Right hindlimb (tissue), 1 donor: ENCODE measurements at regions not wholly inside any gene's neighbourhood (a gene's known extent, or its start where the extent isn't known, plus 50 kb on each side); places are given as distances from the start of the nearest gene placed in this dataset.
"Not testable (repeated sequence)": the region's sequence is repeated elsewhere in the genome, so short reads cannot be mapped to it uniquely, and the experiment has no call there.

Source experiments
- DNase-seq: peaks from one replicate; pipeline ENCODE4 v3.0.0-alpha.2; 2018

GRCh38 chr1:192418552-192419285 lies 101.9 kb downstream of the RGS21 start:
- DNase-seq, result peak; percentile 30

DNA sequence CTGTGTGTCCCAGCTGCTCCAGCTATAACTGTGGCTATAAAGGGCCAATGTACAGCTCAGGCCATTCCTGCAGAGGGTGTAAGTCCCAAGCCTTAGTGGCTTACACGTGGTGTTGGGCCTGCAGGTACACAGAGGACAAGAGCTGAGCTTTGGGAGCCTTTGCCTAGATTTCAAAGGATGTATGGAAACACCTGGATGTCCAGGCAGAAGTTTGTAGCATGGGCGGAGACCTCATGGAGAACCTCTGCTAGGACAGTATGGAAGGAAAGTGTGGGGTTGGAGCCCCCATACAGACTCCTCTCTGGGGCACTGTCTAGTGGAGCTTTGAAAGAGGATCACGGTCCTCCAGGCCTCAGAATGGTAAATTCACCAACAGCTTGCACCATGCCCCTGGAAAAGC lies 113.9 kb downstream of the RGS21 start:
- no peak for DNase-seq

DNA sequence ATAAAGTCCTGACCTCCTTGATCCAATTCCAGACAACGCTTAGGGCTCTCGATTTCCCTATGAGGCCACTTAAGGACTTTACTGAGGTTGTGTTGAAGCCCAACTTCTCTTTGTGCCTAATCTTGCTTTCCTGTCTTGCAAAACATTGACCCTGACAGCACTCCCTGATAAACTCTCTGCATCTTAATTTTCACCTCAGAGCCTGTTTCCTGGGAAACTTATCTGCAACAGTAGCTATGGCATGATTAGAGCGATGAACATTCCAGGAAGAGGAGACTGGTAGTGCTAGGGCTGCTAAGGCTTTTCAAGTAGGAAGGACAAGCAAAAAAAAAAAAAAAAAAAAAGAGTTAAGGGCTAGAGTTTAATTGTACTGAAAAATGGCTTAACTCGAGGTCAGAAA lies 118.9 kb downstream of the RGS21 start:
- DNase-seq, result no peak

DNA sequence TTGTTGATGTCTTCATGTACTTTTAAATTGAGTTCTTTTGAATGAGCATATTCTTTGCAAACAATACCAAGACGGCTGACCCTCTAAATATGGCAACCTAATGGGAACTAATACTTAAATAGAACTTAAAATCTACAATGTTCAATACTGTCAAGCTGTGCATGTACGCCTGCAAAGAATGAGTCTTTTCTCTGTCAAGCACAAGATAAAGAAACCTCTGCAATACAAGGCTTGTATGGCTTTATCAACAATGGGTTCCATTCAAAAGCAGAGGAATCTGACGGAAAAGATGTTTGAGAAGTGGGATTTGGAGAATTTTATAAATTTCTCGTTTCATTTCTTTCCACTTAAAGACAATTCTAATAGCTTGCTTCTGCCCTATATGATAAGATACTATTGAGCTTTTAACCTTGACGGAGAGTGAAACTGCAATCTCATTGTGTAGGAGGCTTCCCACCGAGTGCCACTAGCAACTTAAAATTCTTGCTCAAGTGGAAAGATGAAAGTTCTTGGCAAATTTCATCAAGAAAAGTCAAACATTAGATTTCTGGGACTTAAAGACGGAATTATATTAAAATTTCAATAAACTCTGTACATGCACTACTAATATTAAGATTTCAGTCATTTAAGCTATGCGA lies 119.8 kb downstream of the RGS21 start:
- DNase-seq, result no peak

DNA sequence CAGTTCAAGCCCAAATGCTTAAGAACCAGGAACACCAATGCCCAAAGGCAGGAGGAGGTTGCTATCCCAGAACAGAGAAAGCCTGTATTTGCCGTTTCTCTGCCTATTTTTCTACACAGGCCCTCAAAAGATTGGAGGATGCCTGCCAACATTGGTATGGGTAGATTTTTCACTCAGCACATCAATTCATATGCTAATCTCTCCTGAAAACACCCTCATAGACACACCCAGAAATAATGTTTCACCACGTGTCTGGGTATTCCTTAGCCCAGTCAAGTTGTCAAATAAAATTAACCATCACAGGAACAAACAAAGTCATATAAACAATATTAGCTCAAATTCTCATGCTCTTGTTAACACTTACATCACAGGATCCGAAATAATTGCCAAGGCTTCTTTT lies 121.9 kb downstream of the RGS21 start:
- no peak for DNase-seq

GRCh38 chr1:192439373-192440025 lies 122.7 kb downstream of the RGS21 start:
- DNase-seq, result no peak

DNA sequence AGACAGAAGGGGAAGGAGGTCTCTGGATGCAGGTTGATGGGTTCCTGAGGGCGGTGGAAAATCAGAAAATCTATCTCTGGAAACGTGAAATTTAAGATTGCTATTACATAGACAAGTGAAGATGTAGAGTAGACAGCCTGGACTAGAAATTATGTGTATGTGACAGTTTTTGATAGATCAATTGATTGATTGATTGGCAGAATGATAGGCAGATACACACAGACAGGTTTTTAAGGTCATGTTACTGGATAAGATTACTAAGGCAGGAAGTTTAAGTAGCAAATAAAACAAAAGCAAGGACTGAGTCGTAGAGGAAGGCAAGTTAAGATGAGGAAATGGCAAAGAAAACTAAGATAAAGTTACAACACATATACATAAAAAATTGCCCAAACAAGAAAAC lies 124.7 kb downstream of the RGS21 start:
- no peak for DNase-seq

DNA sequence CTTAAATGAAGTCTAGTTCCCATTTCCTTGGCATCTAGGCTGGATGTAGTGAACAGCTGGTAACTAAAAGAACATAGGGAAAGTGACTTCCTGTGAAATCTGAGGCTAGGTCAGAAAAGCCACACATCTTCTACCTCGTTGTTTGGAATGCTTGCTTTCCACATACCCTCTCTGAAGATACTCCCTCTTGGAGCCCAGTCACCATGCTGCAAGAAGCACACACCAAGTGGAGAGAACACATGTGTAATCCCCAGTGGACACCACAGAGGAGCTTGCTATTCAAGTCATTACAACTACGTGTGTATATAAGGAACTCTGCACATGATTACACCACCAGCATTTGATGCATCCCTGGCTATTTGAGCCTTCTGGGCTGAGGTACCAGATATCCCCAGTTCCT lies 125.9 kb downstream of the RGS21 start:
- DNase-seq, result no peak

- no peak for DNase-seq
These were observed 126.8 kb downstream of the RGS21 start for GRCh38 chr1:192443616-192444015.

GRCh38 chr1:192445241-192445640 lies 128.4 kb downstream of the RGS21 start:
- no peak for DNase-seq

GRCh38 chr1:192445839-192446489 lies 129.2 kb downstream of the RGS21 start:
- peak; percentile 43 for DNase-seq

DNA sequence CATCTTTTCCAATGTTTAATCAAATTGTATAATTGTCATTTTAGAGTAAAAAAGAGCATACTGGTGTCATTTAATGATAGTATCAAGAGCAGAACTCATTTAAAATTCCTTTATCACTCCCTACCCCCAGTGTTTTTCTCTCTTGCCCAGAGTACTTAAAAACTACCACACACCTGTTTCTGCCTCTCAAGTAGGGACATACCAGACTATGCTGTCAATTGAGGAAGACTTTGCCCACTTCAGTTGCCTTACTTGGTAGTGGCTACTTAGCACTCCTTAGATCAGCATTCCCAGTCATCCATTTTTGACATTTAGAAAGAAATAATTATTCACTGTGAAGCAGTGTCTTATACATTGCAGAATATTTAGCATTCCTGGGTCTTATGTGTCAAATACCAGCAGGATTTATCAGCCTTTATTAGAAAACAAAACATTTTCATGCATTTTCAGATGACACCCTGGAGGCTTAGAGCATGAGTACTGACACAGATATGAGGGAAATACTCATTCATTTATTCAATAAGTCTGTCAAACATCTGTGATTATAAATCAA lies 127.5 kb upstream of the RGS1 start:
- no peak for DNase-seq

DNA sequence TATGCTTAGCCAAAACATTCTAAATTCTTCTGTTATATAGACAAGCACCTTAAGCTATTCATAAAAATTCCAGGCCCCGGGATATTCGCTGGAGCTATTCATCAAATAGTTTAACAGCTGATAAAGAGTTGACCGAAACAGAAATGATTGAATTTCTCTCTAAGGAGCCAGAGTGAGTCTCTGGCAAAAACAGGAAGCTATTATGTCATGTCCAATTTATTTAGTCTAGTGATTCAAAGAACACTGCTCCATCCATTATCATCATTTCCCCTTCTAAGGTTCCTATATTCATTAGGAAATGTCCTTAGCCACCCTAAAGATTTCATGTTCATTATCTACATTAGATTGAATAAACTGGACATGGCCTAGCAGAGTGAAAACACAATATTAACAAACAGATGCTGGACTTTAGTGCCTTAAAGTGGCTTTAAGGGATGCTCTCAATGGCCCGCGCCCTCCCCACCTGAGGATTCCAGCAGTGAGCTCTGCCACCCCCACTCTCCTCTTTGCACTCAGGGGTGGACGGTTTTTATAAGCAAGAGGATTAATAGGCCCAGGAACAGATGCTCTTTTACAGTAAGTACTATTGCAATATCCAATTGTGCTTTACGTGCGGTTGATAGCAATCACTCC lies 122.1 kb upstream of the RGS1 start:
- no peak for DNase-seq

DNA sequence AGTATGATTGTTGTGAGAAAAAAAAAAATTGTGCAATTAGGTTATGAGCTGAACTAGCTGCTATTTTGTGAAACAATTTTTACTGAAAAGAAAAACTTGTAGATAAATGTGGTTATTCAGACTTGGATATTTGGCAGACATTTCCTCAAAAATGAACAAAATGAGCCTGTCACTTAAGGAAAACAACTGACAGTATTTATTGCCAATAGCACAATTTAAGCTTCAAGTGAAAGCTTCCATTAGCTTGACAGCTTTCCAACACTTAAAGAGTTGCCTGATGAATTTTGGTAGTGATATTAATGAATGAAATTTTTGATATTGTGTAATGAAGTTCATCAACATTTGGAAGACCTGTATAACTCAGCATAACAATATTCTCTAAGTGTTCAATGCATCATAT lies 116.1 kb upstream of the RGS1 start:
- DNase-seq, result no peak

DNA sequence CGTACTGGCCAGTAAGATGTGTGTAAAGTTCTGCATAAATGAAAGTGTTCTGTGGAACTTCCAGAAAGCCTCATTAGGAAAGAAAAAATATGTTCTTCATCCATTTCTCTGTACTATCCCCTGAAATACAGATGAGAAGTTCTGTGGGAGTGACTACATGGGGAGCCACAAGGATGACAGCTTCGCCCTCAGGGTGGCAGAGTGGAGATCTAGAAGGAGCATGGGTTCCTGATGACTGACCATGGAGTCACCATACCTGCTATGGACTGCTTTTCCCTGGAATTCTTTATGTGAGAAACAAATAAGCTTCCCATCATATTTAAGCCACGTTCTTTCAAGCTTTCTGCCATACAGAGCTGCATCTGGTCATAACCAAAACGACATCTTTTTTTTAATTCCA lies 113.9 kb upstream of the RGS1 start:
- no peak for DNase-seq

- no peak for DNase-seq
These were observed 113.0 kb upstream of the RGS1 start for GRCh38 chr1:192462616-192463015.

DNA sequence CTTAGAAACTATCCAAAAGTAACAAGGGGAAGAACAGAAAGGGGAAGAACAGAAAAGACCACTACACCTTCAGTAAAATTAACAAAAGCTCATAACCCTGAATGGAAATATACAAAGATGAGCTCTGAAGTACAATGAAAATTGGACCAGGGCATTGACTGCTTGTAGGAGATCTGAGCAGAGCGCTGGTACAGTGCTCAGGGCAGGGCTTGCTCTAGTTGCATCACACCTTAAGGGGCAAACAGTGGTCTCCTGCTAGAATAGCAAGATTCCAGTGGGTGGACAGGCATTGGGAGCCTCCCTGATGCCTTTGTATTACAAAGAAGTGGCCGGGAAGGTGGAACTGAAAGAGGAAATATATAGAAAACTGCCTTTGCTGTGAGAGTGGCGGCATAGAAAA lies 111.9 kb upstream of the RGS1 start:
- DNase-seq, result no peak

DNA sequence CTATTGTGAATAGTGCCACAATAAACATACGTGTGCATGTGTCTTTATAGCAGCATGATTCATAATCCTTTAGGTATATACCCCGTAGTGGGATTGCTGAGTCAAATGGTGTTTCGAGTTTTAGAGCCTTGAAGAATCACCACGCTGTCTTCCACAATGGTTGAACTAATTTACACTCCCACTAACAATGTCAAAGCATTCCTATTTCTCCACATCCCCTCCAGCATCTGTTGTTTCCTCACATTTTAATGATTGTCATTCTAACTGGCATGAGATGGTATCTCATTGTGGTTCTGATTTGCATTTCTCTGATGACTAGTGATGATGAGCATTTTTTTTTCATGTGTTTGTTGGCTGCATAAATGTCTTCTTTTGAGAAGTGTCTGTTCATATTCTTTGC lies 110.4 kb upstream of the RGS1 start:
- not testable (repeated sequence) for DNase-seq

GRCh38 chr1:192474080-192474683 lies 101.4 kb upstream of the RGS1 start:
- no peak for DNase-seq

DNA sequence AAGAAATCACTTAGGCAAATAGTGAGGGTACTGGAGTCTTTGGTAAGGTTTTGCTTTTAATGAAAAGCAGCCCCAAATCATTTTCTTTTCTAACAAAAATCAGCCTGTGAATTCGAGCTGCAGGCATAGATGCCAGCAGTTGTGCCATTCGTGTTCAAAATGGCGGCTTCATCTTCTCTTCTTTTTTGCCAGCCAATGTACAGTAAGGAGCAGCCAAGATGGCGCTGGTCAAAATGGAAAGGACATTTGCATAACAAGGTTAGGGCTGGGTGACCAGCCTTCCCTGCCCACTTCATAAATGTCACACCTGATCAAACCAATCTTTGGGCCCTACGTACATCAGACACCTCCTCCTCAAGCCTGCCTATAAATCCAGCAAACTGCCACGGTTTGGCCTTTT lies 100.2 kb upstream of the RGS1 start:
- DNase-seq, result no peak

- no peak for DNase-seq
These were observed 99.6 kb upstream of the RGS1 start for GRCh38 chr1:192475970-192476369.

DNA sequence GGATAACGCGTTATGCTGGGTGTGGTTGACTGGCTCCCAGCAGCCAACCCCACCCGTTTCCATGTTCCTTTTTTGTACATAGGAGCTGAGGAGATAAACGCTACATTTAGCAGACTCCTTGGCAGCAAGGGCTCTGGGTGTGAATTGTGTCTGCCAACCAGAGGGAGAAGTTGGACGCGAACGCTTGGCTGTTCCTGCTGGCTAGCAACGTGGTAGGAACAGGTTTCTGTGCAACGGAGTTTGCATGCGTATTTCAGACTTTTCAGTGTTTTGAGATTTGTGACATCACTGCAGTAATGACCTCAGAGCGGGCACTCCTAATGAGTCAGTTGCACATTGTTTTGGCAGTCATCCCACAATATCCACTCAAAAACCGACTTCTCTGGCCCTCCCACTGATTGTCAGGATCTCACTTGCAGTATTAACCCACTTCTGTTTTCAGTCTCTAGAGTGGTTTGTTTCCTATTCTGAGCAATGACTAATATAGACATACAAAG lies 98.7 kb upstream of the RGS1 start:
- peak; percentile 26 for DNase-seq
